Fibroblast of the conjunctiva (primary cell): ENCODE measurements at regions not wholly inside any gene's neighbourhood (a gene's known extent, or its start where the extent isn't known, plus 50 kb on each side); places are given as distances from the start of the nearest gene placed in this dataset.
"Not testable (repeated sequence)": the region's sequence is repeated elsewhere in the genome, so short reads cannot be mapped to it uniquely, and the experiment has no call there.

ENCODE experiments used
- DNase-seq: peaks from one replicate; pipeline ENCODE4 v3.0.0-alpha.2; 2010; ENCODE audit warnings: low read depth

GRCh38 chr1:157255891-157256290 lies 117.7 kb upstream of the ETV3 start:
- DNase-seq = not testable (repeated sequence)

GRCh38 chr1:157254183-157254582 lies 116.0 kb upstream of the ETV3 start:
- not testable (repeated sequence) for DNase-seq

- no peak for DNase-seq
Measured at GRCh38 chr1:157252473-157252872, 114.3 kb upstream of the ETV3 start.

GRCh38 chr1:157249739-157250138 lies 111.5 kb upstream of the ETV3 start:
- DNase-seq = no peak

GRCh38 chr1:157249326-157249725 lies 111.1 kb upstream of the ETV3 start:
- DNase-seq = no peak

- not testable (repeated sequence) for DNase-seq
Measured at GRCh38 chr1:157247764-157248049, 109.5 kb upstream of the ETV3 start.

GRCh38 chr1:157247005-157247763 lies 109.0 kb upstream of the ETV3 start:
- DNase-seq = no peak

- DNase-seq = no peak
Measured at GRCh38 chr1:157245823-157246222, 107.6 kb upstream of the ETV3 start.

GRCh38 chr1:157241185-157241538 lies 103.0 kb upstream of the ETV3 start:
- no peak for DNase-seq

GRCh38 chr1:157240495-157241184 lies 102.4 kb upstream of the ETV3 start:
- DNase-seq = no peak

GRCh38 chr1:157239936-157240335 lies 101.7 kb upstream of the ETV3 start:
- DNase-seq = no peak

- no peak for DNase-seq
Measured at GRCh38 chr1:157238585-157238984, 100.4 kb upstream of the ETV3 start.

GRCh38 chr1:157237981-157238380 lies 99.8 kb upstream of the ETV3 start:
- DNase-seq = no peak

GRCh38 chr1:157237522-157237921 lies 99.3 kb upstream of the ETV3 start:
- no peak for DNase-seq

- DNase-seq = no peak
Measured at GRCh38 chr1:157236072-157236471, 97.9 kb upstream of the ETV3 start.

GRCh38 chr1:157235307-157235706 lies 97.1 kb upstream of the ETV3 start:
- no peak for DNase-seq

GRCh38 chr1:157234705-157235273 lies 96.6 kb upstream of the ETV3 start:
- no peak for DNase-seq

- DNase-seq = no peak
Measured at GRCh38 chr1:157233131-157233530, 94.9 kb upstream of the ETV3 start.

- DNase-seq = no peak
Measured at GRCh38 chr1:157231846-157232525, 93.8 kb upstream of the ETV3 start.

GRCh38 chr1:157230500-157230899 lies 92.3 kb upstream of the ETV3 start:
- no peak for DNase-seq

GRCh38 chr1:157227700-157228099 lies 89.5 kb upstream of the ETV3 start:
- DNase-seq = no peak

GRCh38 chr1:157226739-157227138 lies 88.5 kb upstream of the ETV3 start:
- DNase-seq = no peak

GRCh38 chr1:157219600-157219999 lies 81.4 kb upstream of the ETV3 start:
- no peak for DNase-seq
